Sigmoid colon (tissue), 6 donors: ENCODE measurements at regions not wholly inside any gene's neighbourhood (a gene's known extent, or its start where the extent isn't known, plus 50 kb on each side); places are given as distances from the start of the nearest gene placed in this dataset.

Experiments used
- DNase-seq: peaks from one replicate; pipeline ENCODE4 v3.0.0-alpha.2; 2019
- H3K27ac ChIP-seq, 4 donors: fragments of 200-600 bp; sonication (generic); one replicate each; pipeline ENCODE4 v1.5.1; 2016 to 2019; ENCODE audit warnings: mild to moderate bottlenecking in 1 of 4
- H3K27me3 ChIP-seq, 3 donors: fragments of 200-600 bp; sonication (generic); one replicate each; pipeline ENCODE4 v1.5.1; 2019; ENCODE audit warnings: mild to moderate bottlenecking in 1 of 3
- H3K36me3 ChIP-seq, 4 donors: fragments of 200-600 bp; sonication (generic); one replicate each; pipeline ENCODE4 v1.5.1; 2016 to 2019
- H3K4me1 ChIP-seq, 4 donors: fragments of 200-600 bp; sonication (generic); one replicate each; pipeline ENCODE4 v1.5.1; 2017 to 2019
- H3K4me3 ChIP-seq, 4 donors: fragments of 200-600 bp; sonication (generic); one replicate each; pipeline ENCODE4 v1.5.1; 2017 to 2019; ENCODE audit warnings: mild to moderate bottlenecking in 2 of 4, moderate library complexity in 1 of 4
- H3K9me3 ChIP-seq, 4 donors: fragments of 200-600 bp in 3 of 4; sonication (generic) in 3 of 4; one replicate each; pipeline versions ENCODE4 v1.5.1 to v1.6.1; 2013 to 2019
- EP300 ChIP-seq, 4 donors: sonication (generic); formaldehyde crosslinking; IDR thresholded peaks; one replicate each; pipeline ENCODE4 v1.6.1; 2017; ENCODE audit warnings: antibody characterized with exemption in 4 of 4
- POLR2A ChIP-seq, 2 donors: fragments of 450-650 bp; IDR thresholded peaks; one replicate each; pipeline ENCODE4 v1.6.1; 2016; ENCODE audit warnings: antibody characterized with exemption in 2 of 2, mild to moderate bottlenecking in 2 of 2, moderate library complexity in 2 of 2
- POLR2AphosphoS5 ChIP-seq, 4 donors: sonication (generic); formaldehyde crosslinking; IDR thresholded peaks; one replicate each; pipeline ENCODE4 v1.6.1; 2017; ENCODE audit warnings: antibody characterized with exemption in 4 of 4
- WGBS, 2 donors: extraction: QIAGEN DNeasy Blood & Tissue Kit; methylation state at CpG; one replicate each; pipeline ENCODE4 v1.1.7; 2013; 5-methylcytosine and 5-hydroxymethylcytosine counted together
- intact Hi-C: fragments of 100-400 bp; cut with DNase I; formaldehyde crosslinking; loops from one replicate; pipeline ENCODE4 v1.15.1; 2023
- TF ChIP-seq, protein P1 (sequence below), 4 experiments: fragments of 450-650 bp in 3 of 4; fragments of 200-600 bp in 1 of 4; IDR thresholded peaks; one replicate each; pipeline ENCODE4 v1.5.1; 2016 to 2019; ENCODE audit warnings: antibody characterized with exemption in 4 of 4, mild to moderate bottlenecking in 3 of 4, moderate library complexity in 2 of 4
- donor health status: healthy with polysubstance abuse.
- donor health status: healthy.

DNA sequence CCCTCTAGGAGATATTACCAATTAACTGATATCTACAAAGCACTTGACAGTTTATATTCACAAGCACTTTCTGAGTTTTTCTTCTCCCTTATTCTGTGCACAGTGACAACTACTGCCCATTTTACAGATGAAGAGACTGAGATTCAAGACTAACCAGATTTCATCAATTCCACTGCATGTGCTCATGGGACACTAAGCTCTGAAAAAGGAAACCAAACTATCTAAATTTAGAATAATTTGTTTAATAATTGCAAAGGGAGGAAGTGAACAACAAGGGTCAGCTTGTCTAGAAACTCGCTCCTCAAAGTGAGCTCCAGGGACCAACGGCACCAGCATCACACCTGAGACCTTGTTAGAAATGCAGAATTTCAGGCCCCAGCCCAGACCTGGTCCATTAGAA lies 50.8 kb upstream of the MYLIP start:
- Histone ChIP-seq H3K27me3 (no peaks in the 10 kb centered on the region), H3K36me3 (no peaks in the 10 kb centered on the region), H3K27ac (no peak overlapping the region), H3K4me1 (peaks cover 0 to 10% (median 0%) of the 10 kb centered on the region in 4 donors), H3K4me3 (no peak overlapping the region), H3K9me3 (no peaks in the 10 kb centered on the region)
- intact Hi-C loops: no loop called here
- 78 to 90% methylated on average over 2 of the region's 2 CpGs for WGBS, 2 donors
- no peak for TF ChIP-seq POLR2A (IDR thresholded peaks at IDR 0.05)
- TF ChIP-seq, protein P1, sequence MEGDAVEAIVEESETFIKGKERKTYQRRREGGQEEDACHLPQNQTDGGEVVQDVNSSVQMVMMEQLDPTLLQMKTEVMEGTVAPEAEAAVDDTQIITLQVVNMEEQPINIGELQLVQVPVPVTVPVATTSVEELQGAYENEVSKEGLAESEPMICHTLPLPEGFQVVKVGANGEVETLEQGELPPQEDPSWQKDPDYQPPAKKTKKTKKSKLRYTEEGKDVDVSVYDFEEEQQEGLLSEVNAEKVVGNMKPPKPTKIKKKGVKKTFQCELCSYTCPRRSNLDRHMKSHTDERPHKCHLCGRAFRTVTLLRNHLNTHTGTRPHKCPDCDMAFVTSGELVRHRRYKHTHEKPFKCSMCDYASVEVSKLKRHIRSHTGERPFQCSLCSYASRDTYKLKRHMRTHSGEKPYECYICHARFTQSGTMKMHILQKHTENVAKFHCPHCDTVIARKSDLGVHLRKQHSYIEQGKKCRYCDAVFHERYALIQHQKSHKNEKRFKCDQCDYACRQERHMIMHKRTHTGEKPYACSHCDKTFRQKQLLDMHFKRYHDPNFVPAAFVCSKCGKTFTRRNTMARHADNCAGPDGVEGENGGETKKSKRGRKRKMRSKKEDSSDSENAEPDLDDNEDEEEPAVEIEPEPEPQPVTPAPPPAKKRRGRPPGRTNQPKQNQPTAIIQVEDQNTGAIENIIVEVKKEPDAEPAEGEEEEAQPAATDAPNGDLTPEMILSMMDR (IDR thresholded peaks at IDR 0.05): no peak
- no peak for TF ChIP-seq EP300 (IDR thresholded peaks at IDR 0.05)
- no peak for TF ChIP-seq POLR2AphosphoS5 (IDR thresholded peaks at IDR 0.05)
- DNase-seq: no peak

DNA sequence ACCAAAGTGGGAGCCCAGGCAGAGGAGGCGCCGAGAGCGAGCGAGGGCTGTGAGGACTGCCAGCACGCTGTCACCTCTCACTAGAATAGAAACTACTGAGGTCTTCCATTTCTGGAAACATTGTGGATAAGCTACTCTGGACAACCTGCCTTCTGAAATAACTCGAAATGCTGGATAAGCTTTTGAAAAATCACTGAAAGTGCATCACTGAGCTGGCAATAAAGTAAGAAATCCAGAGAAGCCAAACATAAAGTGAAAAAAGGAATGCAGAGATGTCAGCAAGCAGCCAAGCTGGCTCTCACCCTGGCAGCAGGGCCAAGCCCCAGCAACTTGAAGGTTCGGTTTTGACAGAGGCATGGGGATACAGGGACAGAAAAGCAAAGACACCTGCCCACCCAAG lies 59.2 kb upstream of the MYLIP start:
- no peak for DNase-seq
- Histone ChIP-seq H3K4me3 (no peak overlapping the region), H3K4me1 (no peaks in the 10 kb centered on the region), H3K27me3 (no peaks in the 10 kb centered on the region), H3K36me3 (no peaks in the 10 kb centered on the region), H3K9me3 (no peaks in the 10 kb centered on the region), H3K27ac (no peak overlapping the region)
- intact Hi-C loops: no loop called here
- 93 to 96% methylated on average over 7 of the region's 7 CpGs for WGBS, 2 donors
- no peak for TF ChIP-seq POLR2AphosphoS5 (IDR thresholded peaks at IDR 0.05)
- no peak for TF ChIP-seq POLR2A (IDR thresholded peaks at IDR 0.05)
- TF ChIP-seq, protein P1 (IDR thresholded peaks at IDR 0.05): no peak
- TF ChIP-seq EP300 (IDR thresholded peaks at IDR 0.05): no peak

DNA sequence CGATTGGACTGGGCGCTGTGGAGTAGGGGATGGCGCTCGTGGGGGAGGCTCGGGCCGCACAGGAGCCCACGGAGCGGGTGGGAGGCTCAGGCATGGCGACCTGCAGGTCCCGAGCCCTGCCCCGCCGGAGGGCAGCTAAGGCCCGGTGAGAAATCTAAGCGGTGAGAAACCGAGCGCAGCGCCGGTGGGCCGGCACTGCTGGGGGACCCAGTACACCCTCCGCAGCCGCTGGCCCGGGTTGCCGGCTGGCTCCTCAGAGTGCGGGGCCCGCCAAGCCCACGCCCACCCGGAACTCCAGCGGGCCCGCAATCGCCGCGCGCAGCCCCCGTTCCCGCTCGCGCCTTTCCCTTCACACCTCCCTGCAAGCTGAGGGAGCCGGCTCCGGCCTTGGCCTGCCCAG lies 59.7 kb upstream of the MYLIP start:
- H3K9me3 ChIP-seq: no peaks in the 10 kb centered on the region
- WGBS, 2 donors: 98% methylated on average over 39 of the region's 39 CpGs
- no peak for TF ChIP-seq POLR2A (IDR thresholded peaks at IDR 0.05)
- no peak for TF ChIP-seq POLR2AphosphoS5 (IDR thresholded peaks at IDR 0.05)
- no peak for TF ChIP-seq EP300 (IDR thresholded peaks at IDR 0.05)
- TF ChIP-seq, protein P1 (IDR thresholded peaks at IDR 0.05): no peak
- DNase-seq: no peak
- H3K36me3 ChIP-seq: no peaks in the 10 kb centered on the region
- intact Hi-C loops: no loop called here
- no peak overlapping the region for H3K27ac ChIP-seq
- no peaks in the 10 kb centered on the region for H3K27me3 ChIP-seq
- H3K4me1 ChIP-seq: no peaks in the 10 kb centered on the region
- H3K4me3 ChIP-seq: no peak overlapping the region

DNA sequence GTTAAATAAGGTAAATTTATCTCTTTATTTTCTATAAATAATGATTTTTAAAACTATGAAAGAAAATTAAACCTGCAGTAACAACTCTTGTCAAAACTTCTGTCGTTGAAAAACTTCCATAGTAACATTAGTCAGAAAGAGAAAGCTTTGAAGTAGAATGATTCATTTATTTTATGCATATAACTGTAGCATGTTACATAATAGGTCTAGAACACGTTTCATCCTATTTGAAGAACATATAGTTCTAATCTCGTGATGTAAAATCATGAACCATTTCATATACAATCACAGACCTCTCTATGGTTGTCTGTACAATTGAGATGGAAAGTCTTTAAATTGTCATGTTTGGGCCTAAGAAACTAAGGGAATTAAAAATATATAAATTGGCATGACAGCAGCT lies 61.3 kb upstream of the MYLIP start:
- WGBS, 2 donors: 80 to 88% methylated on average over 3 of the region's 3 CpGs
- intact Hi-C loops: no loop called here
- H3K4me3 ChIP-seq: no peak overlapping the region
- H3K4me1 ChIP-seq: no peaks in the 10 kb centered on the region
- H3K27me3 ChIP-seq: no peaks in the 10 kb centered on the region
- TF ChIP-seq EP300 (IDR thresholded peaks at IDR 0.05) (no peak), POLR2A (IDR thresholded peaks at IDR 0.05) (no peak)
- TF ChIP-seq, protein P1 (IDR thresholded peaks at IDR 0.05): no peak
- H3K9me3 ChIP-seq: no peaks in the 10 kb centered on the region
- no peak overlapping the region for H3K27ac ChIP-seq
- no peak for DNase-seq
- no peaks in the 10 kb centered on the region for H3K36me3 ChIP-seq

DNA sequence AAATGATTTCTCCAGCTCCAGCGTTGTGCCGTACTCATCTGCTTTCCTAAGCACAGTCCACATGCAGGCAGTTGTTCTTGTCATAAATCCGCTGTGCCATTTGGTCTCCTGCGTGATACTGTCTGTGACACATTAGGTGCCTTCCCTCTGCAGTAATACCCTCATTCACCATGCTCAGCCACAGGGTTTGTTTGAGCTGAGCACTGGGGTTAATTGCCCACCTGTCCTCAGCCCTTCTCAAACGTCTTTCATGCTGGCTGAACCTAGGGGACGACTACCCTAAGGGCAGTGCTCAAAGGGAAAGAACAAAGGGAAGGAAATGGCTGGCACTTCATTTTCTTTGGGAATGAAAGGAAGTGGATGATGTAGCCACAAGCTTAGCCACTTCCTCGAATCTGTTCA lies 64.2 kb upstream of the MYLIP start:
- no peaks in the 10 kb centered on the region for H3K9me3 ChIP-seq
- WGBS, 2 donors: 52 to 74% methylated on average over 7 of the region's 7 CpGs
- no peaks in the 10 kb centered on the region for H3K27me3 ChIP-seq
- H3K27ac ChIP-seq: no peak overlapping the region
- no peak for DNase-seq
- intact Hi-C loops: no loop called here
- TF ChIP-seq EP300 (IDR thresholded peaks at IDR 0.05) (no peak), POLR2A (IDR thresholded peaks at IDR 0.05) (no peak), POLR2AphosphoS5 (IDR thresholded peaks at IDR 0.05) (no peak)
- TF ChIP-seq, protein P1 (IDR thresholded peaks at IDR 0.05): no peak
- H3K4me1 ChIP-seq: peaks cover 0 to 1% (median 0%) of the 10 kb centered on the region in 4 donors
- H3K4me3 ChIP-seq: no peak overlapping the region
- H3K36me3 ChIP-seq: no peaks in the 10 kb centered on the region
